ENCODE measurements at regions not wholly inside any gene's neighbourhood (a gene's known extent, or its start where the extent isn't known, plus 50 kb on each side); places are given as distances from the start of the nearest gene placed in this dataset.

- TF ChIP-seq CTCF (IDR thresholded peaks at IDR 0.05), result no peak
- 85 to 89% methylated on average over 11 of the region's 11 CpGs for WGBS, 2 donors
- no peak overlapping the region for H3K4me3 ChIP-seq
- H3K9me3 ChIP-seq, result no peaks in the 10 kb centered on the region
- DNase-seq (no peak), FAIRE-seq (no peak), ATAC-seq (no peak)
- intact Hi-C loops (cut with DNase I), result no loop called here
- H3K27ac ChIP-seq, result no peak overlapping the region
- no peaks in the 10 kb centered on the region for H3K36me3 ChIP-seq
- H3K4me1 ChIP-seq, result peaks cover 0 to 14% (median 0%) of the 10 kb centered on the region in 3 donors
- no peaks in the 10 kb centered on the region for H3K27me3 ChIP-seq
Measured at GRCh38 chr9:121560921-121561320, 61.3 kb upstream of the GGTA1 start.

GRCh38 chr9:121561385-121562222 is 62.0 kb upstream of the GGTA1 start:
- FAIRE-seq (no peak), DNase-seq (no peak), ATAC-seq (no peak)
- Histone ChIP-seq H3K4me3 (no peak overlapping the region), H3K27me3 (no peaks in the 10 kb centered on the region), H3K9me3 (no peaks in the 10 kb centered on the region), H3K4me1 (peaks cover 0 to 9% (median 0%) of the 10 kb centered on the region in 3 donors), H3K36me3 (no peaks in the 10 kb centered on the region), H3K27ac (no peak overlapping the region)
- no peak for TF ChIP-seq CTCF (IDR thresholded peaks at IDR 0.05)
- WGBS, 2 donors, result 83 to 85% methylated on average over 7 of the region's 7 CpGs
- intact Hi-C loops (cut with DNase I), result no loop called here

- Histone ChIP-seq H3K36me3 (no peaks in the 10 kb centered on the region), H3K27me3 (no peaks in the 10 kb centered on the region), H3K27ac (no peak overlapping the region), H3K9me3 (no peaks in the 10 kb centered on the region), H3K4me1 (peaks cover 0 to 9% (median 0%) of the 10 kb centered on the region in 3 donors), H3K4me3 (no peak overlapping the region)
- intact Hi-C loops (cut with DNase I), result no loop called here
- no peak for ATAC-seq
- DNase-seq, result no peak
- WGBS, 2 donors, result 86 to 90% methylated on average over 6 of the region's 6 CpGs
- no peak for FAIRE-seq
- TF ChIP-seq CTCF (IDR thresholded peaks at IDR 0.05), result no peak
Measured at GRCh38 chr9:121562301-121562700, 62.7 kb upstream of the GGTA1 start.

GRCh38 chr9:121563425-121563824 is 63.8 kb upstream of the GGTA1 start:
- DNase-seq (no peak), FAIRE-seq (no peak), ATAC-seq (no peak)
- Histone ChIP-seq H3K9me3 (no peaks in the 10 kb centered on the region), H3K4me3 (no peak overlapping the region), H3K4me1 (peaks cover 0 to 5% (median 5%) of the 10 kb centered on the region in 3 donors), H3K27me3 (no peaks in the 10 kb centered on the region), H3K27ac (no peak overlapping the region), H3K36me3 (no peaks in the 10 kb centered on the region)
- intact Hi-C loops (cut with DNase I), result no loop called here
- TF ChIP-seq CTCF (IDR thresholded peaks at IDR 0.05), result no peak
- WGBS, 2 donors, result 93 to 95% methylated on average over 8 of the region's 8 CpGs

- intact Hi-C loops (cut with DNase I), result no loop called here
- no peaks in the 10 kb centered on the region for H3K36me3 ChIP-seq
- WGBS, 2 donors, result 82 to 88% methylated on average over 7 of the region's 7 CpGs
- H3K4me3 ChIP-seq, result no peak overlapping the region
- no peaks in the 10 kb centered on the region for H3K9me3 ChIP-seq
- ATAC-seq (no peak), FAIRE-seq (no peak), DNase-seq (no peak)
- H3K4me1 ChIP-seq, result peaks cover 0 to 6% (median 5%) of the 10 kb centered on the region in 3 donors
- no peak overlapping the region for H3K27ac ChIP-seq
- H3K27me3 ChIP-seq, result no peaks in the 10 kb centered on the region
- TF ChIP-seq CTCF (IDR thresholded peaks at IDR 0.05), result no peak
Measured at GRCh38 chr9:121563881-121564460, 64.3 kb upstream of the GGTA1 start.
